HEK293 (cell line): ENCODE measurements at regions not wholly inside any gene's neighbourhood (a gene's known extent, or its start where the extent isn't known, plus 50 kb on each side); places are given as distances from the start of the nearest gene placed in this dataset.

ENCODE experiments used
- CTCF ChIA-PET: fragments of 350-600 bp; formaldehyde crosslinking; extraction: SDS; loops from one replicate; lab custom pipeline; 2021; ENCODE audit warnings: antibody characterized with exemption; lab: Yijun Ruan, JAX
- POLR2A ChIA-PET: fragments of 300-600 bp; formaldehyde crosslinking; extraction: SDS; loops from one replicate; lab custom pipeline; 2020; ENCODE audit warnings: antibody characterized with exemption, inconsistent platforms; lab: Yijun Ruan, JAX
- H3K27ac ChIP-seq: fragments of 200-500 bp; sonication (Bioruptor generic); 2 replicates; pipeline ENCODE4 v1.5.1; 2014; ENCODE audit warnings: low read depth, low read length, control low read depth, inconsistent platforms; ENCODE audit errors: extremely low read depth
- H3K36me3 ChIP-seq, 2 experiments: fragments of 200-500 bp in 1 of 2; sonication (Bioruptor generic) in 1 of 2; 1 replicate in 1 of 2; 2 replicates in 1 of 2; pipeline ENCODE4 v1.5.1; 2014 to 2017; ENCODE audit warnings: inconsistent platforms in 2 of 2, low read length in 2 of 2; ENCODE audit not compliant: control insufficient read depth in 2 of 2, insufficient read depth in 1 of 2
- H3K4me1 ChIP-seq: fragments of 200-500 bp; sonication (Bioruptor generic); 2 replicates; pipeline ENCODE4 v1.5.1; 2014; ENCODE audit warnings: mild to moderate bottlenecking, low read length, inconsistent platforms; ENCODE audit not compliant: control insufficient read depth, insufficient read depth
- H3K4me3 ChIP-seq: 2 replicates; pipeline ENCODE4 v1.5.1; 2011; ENCODE audit warnings: low read depth, mild to moderate bottlenecking, control low read depth, low read length, moderate library complexity
- H3K9me3 ChIP-seq: fragments of 200-500 bp; sonication (Bioruptor generic); 2 replicates; pipeline ENCODE4 v1.5.1; 2014; ENCODE audit warnings: low read depth, low read length, inconsistent platforms; ENCODE audit not compliant: control insufficient read depth, insufficient read depth
- BCL6B ChIP-seq: fragments of 450-650 bp; formaldehyde crosslinking; IDR thresholded peaks from 2 replicates; pipeline ENCODE4 v1.5.1; 2017; ENCODE audit warnings: missing biosample characterization, missing genetic modification characterization
- HOXC10 ChIP-seq: sonication (generic); formaldehyde crosslinking; IDR thresholded peaks from 2 replicates; pipeline ENCODE4 v1.8.1; 2023; ENCODE audit warnings: mild to moderate bottlenecking, missing genetic modification reagents
- KLF9 ChIP-seq: fragments of 450-650 bp; formaldehyde crosslinking; IDR thresholded peaks from 2 replicates; pipeline ENCODE4 v1.5.1; 2016; ENCODE audit warnings: missing biosample characterization, missing genetic modification characterization, low read depth
- SALL2 ChIP-seq: fragments of 450-650 bp; formaldehyde crosslinking; IDR thresholded peaks from 2 replicates; pipeline ENCODE4 v1.5.0; 2017; ENCODE audit warnings: missing biosample characterization, mild to moderate bottlenecking, missing genetic modification characterization, borderline replicate concordance
- TRIM28 ChIP-seq: IDR thresholded peaks from 2 replicates; pipeline ENCODE4 v1.6.1; 2011; ENCODE audit warnings: low read length, control low read depth, borderline replicate concordance
- ZBTB17 ChIP-seq: fragments of 450-650 bp; formaldehyde crosslinking; IDR thresholded peaks from 2 replicates; pipeline ENCODE4 v1.5.1; 2016; ENCODE audit warnings: missing biosample characterization, missing genetic modification characterization
- ZEB2 ChIP-seq: fragments of 450-650 bp; formaldehyde crosslinking; IDR thresholded peaks from 2 replicates; pipeline ENCODE4 v1.5.1; 2016; ENCODE audit warnings: missing biosample characterization, missing genetic modification characterization
- ZFP41 ChIP-seq: fragments of 450-650 bp; formaldehyde crosslinking; IDR thresholded peaks from 2 replicates; pipeline ENCODE4 v1.5.1; 2016; ENCODE audit warnings: missing biosample characterization, missing genetic modification characterization, borderline replicate concordance
- ZFP69B ChIP-seq: fragments of 450-650 bp; formaldehyde crosslinking; IDR thresholded peaks from 2 replicates; pipeline ENCODE4 v1.5.1; 2016; ENCODE audit warnings: missing biosample characterization, missing genetic modification characterization
- ZIC2 ChIP-seq: fragments of 450-650 bp; formaldehyde crosslinking; IDR thresholded peaks from 2 replicates; pipeline ENCODE4 v1.5.1; 2016; ENCODE audit warnings: missing biosample characterization, missing genetic modification characterization
- ZNF133 ChIP-seq: fragments of 450-650 bp; formaldehyde crosslinking; IDR thresholded peaks from 2 replicates; pipeline ENCODE4 v1.5.1; 2016; ENCODE audit warnings: missing biosample characterization, missing genetic modification characterization
- ZNF146 ChIP-seq: fragments of 450-650 bp; formaldehyde crosslinking; IDR thresholded peaks from 2 replicates; pipeline ENCODE4 v1.5.1; 2016; ENCODE audit warnings: missing biosample characterization, missing genetic modification characterization
- ZNF148 ChIP-seq: fragments of 450-650 bp; formaldehyde crosslinking; IDR thresholded peaks from 2 replicates; pipeline ENCODE4 v1.5.0; 2017; ENCODE audit warnings: missing biosample characterization, missing genetic modification characterization, borderline replicate concordance
- ZNF221 ChIP-seq: fragments of 450-650 bp; formaldehyde crosslinking; IDR thresholded peaks from 2 replicates; pipeline ENCODE4 v1.5.1; 2017; ENCODE audit warnings: missing biosample characterization, missing genetic modification characterization, borderline replicate concordance
- ZNF223 ChIP-seq: fragments of 450-650 bp; formaldehyde crosslinking; IDR thresholded peaks from 2 replicates; pipeline ENCODE4 v1.5.1; 2016; ENCODE audit warnings: missing biosample characterization, missing genetic modification characterization
- ZNF404 ChIP-seq: fragments of 450-650 bp; formaldehyde crosslinking; IDR thresholded peaks from 2 replicates; pipeline ENCODE4 v1.5.1; 2017; ENCODE audit warnings: missing biosample characterization, missing genetic modification characterization
- ZNF416 ChIP-seq: fragments of 450-650 bp; formaldehyde crosslinking; IDR thresholded peaks from 2 replicates; pipeline ENCODE4 v1.5.1; 2016; ENCODE audit warnings: missing biosample characterization, missing genetic modification characterization
- ZNF473 ChIP-seq: fragments of 450-650 bp; formaldehyde crosslinking; IDR thresholded peaks from 2 replicates; pipeline ENCODE4 v1.5.1; 2017; ENCODE audit warnings: missing biosample characterization, missing genetic modification characterization
- ZNF555 ChIP-seq: fragments of 450-650 bp; formaldehyde crosslinking; conservative IDR thresholded peaks from 2 replicates; pipeline ENCODE4 v1.5.1; 2017; ENCODE audit warnings: missing biosample characterization, mild to moderate bottlenecking, missing genetic modification characterization, inconsistent platforms
- ZNF561 ChIP-seq: fragments of 450-650 bp; IDR thresholded peaks from 2 replicates; pipeline ENCODE4 v1.5.1; 2018; ENCODE audit warnings: missing biosample characterization, missing genetic modification characterization, borderline replicate concordance
- ZNF623 ChIP-seq: fragments of 450-650 bp; formaldehyde crosslinking; IDR thresholded peaks from 2 replicates; pipeline ENCODE4 v1.5.1; 2016; ENCODE audit warnings: missing biosample characterization, missing genetic modification characterization
- ZNF660 ChIP-seq: fragments of 450-650 bp; IDR thresholded peaks from 2 replicates; pipeline ENCODE4 v1.5.1; 2018; ENCODE audit warnings: missing biosample characterization, mild to moderate bottlenecking, missing genetic modification characterization
- ZNF664 ChIP-seq: fragments of 450-650 bp; formaldehyde crosslinking; IDR thresholded peaks from 2 replicates; pipeline ENCODE4 v1.5.1; 2016; ENCODE audit warnings: missing biosample characterization, missing genetic modification characterization
- ZNF677 ChIP-seq: fragments of 450-650 bp; IDR thresholded peaks from 2 replicates; pipeline ENCODE4 v1.5.0; 2018; ENCODE audit warnings: missing biosample characterization, mild to moderate bottlenecking, missing genetic modification characterization, moderate library complexity
- ZSCAN16 ChIP-seq: fragments of 450-650 bp; formaldehyde crosslinking; IDR thresholded peaks from 2 replicates; pipeline ENCODE4 v1.5.1; 2016; ENCODE audit warnings: missing biosample characterization, missing genetic modification characterization
- TF ChIP-seq, protein P1 (sequence below): fragments of 450-650 bp; formaldehyde crosslinking; IDR thresholded peaks from 2 replicates; pipeline ENCODE4 v1.5.1; 2016; ENCODE audit warnings: missing biosample characterization, missing genetic modification characterization

DNA sequence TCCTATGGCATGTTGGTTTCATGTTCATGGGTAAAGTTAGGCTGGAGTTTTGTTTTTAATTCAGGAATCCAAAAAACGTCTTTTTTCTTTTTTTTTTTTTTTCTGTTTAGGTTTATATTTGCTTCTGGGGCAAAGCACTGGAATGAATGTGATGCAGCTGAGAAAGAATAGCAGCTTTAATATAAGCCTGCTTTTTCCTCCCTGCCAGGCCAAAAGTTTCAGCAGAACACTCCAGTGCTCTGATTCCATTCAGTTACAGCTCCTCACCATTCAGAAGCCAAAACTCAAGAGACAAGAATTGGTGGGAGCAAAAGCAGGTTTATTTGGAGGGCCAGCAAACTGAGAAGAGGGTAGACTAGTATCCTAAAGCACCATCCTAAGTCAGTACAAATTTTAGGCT is 102.7 kb upstream of the PELI1 start:
- TF ChIP-seq ZNF146 (no peak), ZNF555 (tag by site-specific recombination) (no peak), ZBTB17 (tag by site-specific recombination) (no peak), TRIM28 (no peak), ZNF133 (tag by site-specific recombination) (no peak), ZSCAN16 (no peak), ZNF664 (tag by site-specific recombination) (no peak), ZNF416 (tag by site-specific recombination) (no peak), ZIC2 (tag by site-specific recombination) (no peak)
- Histone ChIP-seq H3K9me3 (no peaks in the 10 kb centered on the region), H3K27ac (no peak overlapping the region), H3K4me1 (no peaks in the 10 kb centered on the region), H3K4me3 (no peak overlapping the region), H3K36me3 (no peaks in the 10 kb centered on the region)
- POLR2A ChIA-PET = no interaction called here
- CTCF ChIA-PET = interaction anchor here (0.6 to 1.0 kb wide), 2 partner anchors 29 to 132 kb away, joined by 3 read pairs; no protein-coding TSS in a partner anchor

DNA sequence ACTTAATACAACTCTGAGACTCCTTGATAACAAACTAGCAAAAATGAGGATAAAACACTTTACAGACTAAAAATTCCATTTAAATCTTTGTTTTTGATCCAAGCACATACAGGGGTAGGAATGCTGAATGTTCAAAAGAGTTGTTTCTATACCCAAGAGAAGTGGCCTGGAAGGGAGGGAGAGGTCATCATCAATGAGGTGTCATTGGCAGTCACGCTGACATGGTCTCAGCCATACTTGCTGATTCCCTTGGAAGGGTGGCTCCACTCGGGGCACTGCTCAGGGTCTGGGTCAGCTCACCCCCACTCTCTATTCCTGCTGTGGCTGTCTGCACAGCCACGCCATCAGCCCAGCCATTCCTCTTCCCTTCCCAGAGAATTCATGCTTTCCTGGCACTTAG is 105.2 kb upstream of the PELI1 start:
- Histone ChIP-seq H3K27ac (no peak overlapping the region), H3K9me3 (no peaks in the 10 kb centered on the region), H3K36me3 (no peaks in the 10 kb centered on the region)
- ChIA-PET POLR2A (no interaction called here), CTCF (no interaction called here)
- TF ChIP-seq ZNF561 (tag by site-specific recombination) = no peak
- no peak for TF ChIP-seq ZNF404 (tag by site-specific recombination)
- TF ChIP-seq, all 188 proteins: peak for 0
- Histone ChIP-seq H3K4me3 (no peak overlapping the region), H3K4me1 (no peaks in the 10 kb centered on the region)

- Histone ChIP-seq H3K27ac (no peak overlapping the region), H3K4me1 (no peaks in the 10 kb centered on the region), H3K36me3 (no peaks in the 10 kb centered on the region), H3K9me3 (no peaks in the 10 kb centered on the region), H3K4me3 (no peak overlapping the region)
- ChIA-PET POLR2A (no interaction called here), CTCF (no interaction called here)
- TF ChIP-seq ZNF623 (tag by site-specific recombination) (peak; percentile 75), ZNF223 (no peak), HOXC10 (CRISPR knock-in tag) (no peak), ZEB2 (tag by site-specific recombination) (no peak), ZFP69B (tag by site-specific recombination) (no peak)
Observed at GRCh38 chr2:64250063-64250462, 105.8 kb upstream of the PELI1 start.

DNA sequence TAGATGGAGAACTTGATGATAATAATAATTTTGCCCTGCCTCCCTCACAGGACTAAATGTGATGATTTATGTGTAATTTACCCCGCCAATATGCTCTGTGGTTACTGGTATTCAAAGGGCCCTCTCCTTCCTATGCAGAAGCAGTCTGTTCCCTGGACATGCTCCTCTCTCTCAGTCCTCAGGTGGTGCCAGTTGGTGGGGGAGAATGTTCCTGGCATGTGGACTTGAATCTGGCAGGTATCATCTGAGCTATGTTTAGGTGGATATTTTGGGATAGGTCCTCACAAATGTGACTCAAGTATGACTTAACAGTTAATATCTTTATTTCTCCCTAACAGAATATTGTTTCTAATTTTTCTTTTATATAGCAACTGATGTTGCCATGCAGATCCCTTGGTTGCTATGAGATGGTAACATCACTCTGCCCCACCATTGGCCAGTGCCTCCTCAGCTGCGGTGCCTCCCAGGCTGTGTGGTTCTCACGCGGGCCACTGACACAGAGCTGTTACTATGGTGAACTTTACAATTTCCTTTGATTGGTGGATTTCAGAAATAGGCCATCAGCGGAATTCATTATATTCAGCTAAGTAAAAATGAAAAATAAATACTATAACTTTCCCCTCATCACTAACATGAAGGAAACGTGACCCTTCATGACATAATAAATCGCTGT is 106.7 kb upstream of the PELI1 start:
- Histone ChIP-seq H3K36me3 (no peaks in the 10 kb centered on the region), H3K9me3 (no peaks in the 10 kb centered on the region), H3K27ac (no peak overlapping the region), H3K4me3 (no peak overlapping the region), H3K4me1 (no peaks in the 10 kb centered on the region)
- POLR2A ChIA-PET = no interaction called here
- CTCF ChIA-PET = interaction anchor here (0.6 to 1.0 kb wide), 2 partner anchors 15 to 80 kb away, joined by 3 read pairs; no protein-coding TSS in a partner anchor
- TF ChIP-seq KLF9 (tag by site-specific recombination) (no peak), ZFP41 (tag by site-specific recombination) (no peak), ZNF555 (tag by site-specific recombination) (no peak), ZNF148 (tag by site-specific recombination) (no peak), ZNF677 (no peak), ZNF221 (tag by site-specific recombination) (no peak), ZNF660 (tag by site-specific recombination) (no peak), BCL6B (tag by site-specific recombination) (no peak), ZNF473 (tag by site-specific recombination) (no peak), SALL2 (tag by site-specific recombination) (no peak)
- TF ChIP-seq, protein P1, sequence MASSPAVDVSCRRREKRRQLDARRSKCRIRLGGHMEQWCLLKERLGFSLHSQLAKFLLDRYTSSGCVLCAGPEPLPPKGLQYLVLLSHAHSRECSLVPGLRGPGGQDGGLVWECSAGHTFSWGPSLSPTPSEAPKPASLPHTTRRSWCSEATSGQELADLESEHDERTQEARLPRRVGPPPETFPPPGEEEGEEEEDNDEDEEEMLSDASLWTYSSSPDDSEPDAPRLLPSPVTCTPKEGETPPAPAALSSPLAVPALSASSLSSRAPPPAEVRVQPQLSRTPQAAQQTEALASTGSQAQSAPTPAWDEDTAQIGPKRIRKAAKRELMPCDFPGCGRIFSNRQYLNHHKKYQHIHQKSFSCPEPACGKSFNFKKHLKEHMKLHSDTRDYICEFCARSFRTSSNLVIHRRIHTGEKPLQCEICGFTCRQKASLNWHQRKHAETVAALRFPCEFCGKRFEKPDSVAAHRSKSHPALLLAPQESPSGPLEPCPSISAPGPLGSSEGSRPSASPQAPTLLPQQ (tag by site-specific recombination) = no peak
